ENCODE measurements at regions not wholly inside any gene's neighbourhood (a gene's known extent, or its start where the extent isn't known, plus 50 kb on each side); places are given as distances from the start of the nearest gene placed in this dataset.

DNA sequence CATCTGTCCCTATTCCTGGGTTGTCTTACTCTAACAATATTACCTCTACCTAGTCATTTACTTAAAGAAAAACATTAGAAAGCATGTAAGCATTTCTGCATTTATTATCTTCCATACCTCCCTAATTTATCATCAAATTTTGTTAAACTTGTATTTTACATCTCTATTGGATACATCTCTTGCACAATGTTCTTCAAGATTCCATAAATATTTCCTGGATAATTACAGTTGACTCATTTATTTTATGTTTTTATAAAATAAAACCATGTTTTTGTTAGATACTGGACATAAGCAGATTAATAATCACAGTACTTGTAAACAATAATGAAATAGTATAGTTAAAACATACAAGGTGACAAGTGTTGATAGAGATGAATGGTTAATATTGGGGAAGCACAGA, 209.0 kb downstream of the TMTC3 start:
- Histone ChIP-seq H3K4me2 (ENCODE audit: low read length) (no peak overlapping the region), H3K79me2 (no peaks in the 10 kb centered on the region), H3K4me1 (no peaks in the 10 kb centered on the region), H3K4me3 (ENCODE audit: low read depth, low read length) (no peak overlapping the region), H3K36me3 (ENCODE audit: control insufficient read depth, insufficient read depth, low read length) (no peaks in the 10 kb centered on the region), H2AFZ (no peak overlapping the region), H3K27me3 (ENCODE audit: control insufficient read depth, insufficient read depth, low read length) (no peaks in the 10 kb centered on the region), H3K27ac (no peak overlapping the region), H3K9me3 (ENCODE audit: control insufficient read depth, low read length) (no peaks in the 10 kb centered on the region), H3K9ac (no peak overlapping the region)
- TF ChIP-seq CTCF (IDR thresholded peaks at IDR 0.05): no peak

DNA sequence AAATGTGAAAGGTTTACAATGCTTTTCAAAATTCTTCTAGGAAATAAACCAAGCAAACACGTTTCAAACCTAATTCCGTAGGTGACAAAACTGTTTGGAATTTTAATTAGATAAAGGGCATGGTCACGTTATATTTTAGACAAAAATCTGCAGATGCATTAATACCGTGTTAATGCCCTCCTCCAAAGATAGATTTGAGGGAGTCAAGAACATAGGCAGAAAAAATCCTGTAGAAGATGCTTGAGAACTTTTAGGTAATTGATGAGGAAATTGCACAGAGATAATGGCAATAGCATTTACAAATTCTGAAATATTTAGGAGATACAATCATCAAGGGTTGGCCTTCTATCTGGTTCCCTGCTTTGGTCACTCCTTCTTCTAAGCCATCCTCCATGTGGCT, 212.6 kb downstream of the TMTC3 start:
- Histone ChIP-seq H3K4me2 (ENCODE audit: low read length) (no peak overlapping the region), H3K36me3 (ENCODE audit: control insufficient read depth, insufficient read depth, low read length) (no peaks in the 10 kb centered on the region), H3K4me3 (ENCODE audit: low read depth, low read length) (no peak overlapping the region), H3K4me1 (no peaks in the 10 kb centered on the region), H3K27me3 (ENCODE audit: control insufficient read depth, insufficient read depth, low read length) (no peaks in the 10 kb centered on the region), H3K27ac (no peak overlapping the region), H3K9ac (no peak overlapping the region), H2AFZ (no peak overlapping the region), H3K9me3 (ENCODE audit: control insufficient read depth, low read length) (no peaks in the 10 kb centered on the region), H3K79me2 (no peaks in the 10 kb centered on the region)
- TF ChIP-seq CTCF (IDR thresholded peaks at IDR 0.05): no peak

DNA sequence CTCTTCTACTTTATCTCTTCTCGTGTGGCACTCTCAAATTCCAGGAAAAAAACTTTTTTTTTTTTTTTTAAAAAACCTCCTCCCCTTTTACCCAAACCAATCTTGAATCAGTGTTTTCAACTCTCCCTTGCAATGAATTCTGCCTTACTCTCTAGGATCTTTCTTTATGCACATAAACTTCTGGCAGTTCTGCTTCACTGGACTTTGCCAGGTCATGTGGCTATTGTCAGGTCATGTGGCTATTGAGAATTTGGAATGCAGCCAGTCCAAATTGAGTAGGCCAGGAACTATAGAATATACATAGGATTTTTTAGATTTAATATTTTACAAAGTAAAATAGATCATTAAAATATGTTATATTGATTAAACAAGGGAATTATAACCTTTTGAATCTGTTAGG, 218.2 kb downstream of the TMTC3 start:
- Histone ChIP-seq H3K36me3 (ENCODE audit: control insufficient read depth, insufficient read depth, low read length) (no peaks in the 10 kb centered on the region), H2AFZ (no peak overlapping the region), H3K27me3 (ENCODE audit: control insufficient read depth, insufficient read depth, low read length) (no peaks in the 10 kb centered on the region), H3K9me3 (ENCODE audit: control insufficient read depth, low read length) (no peaks in the 10 kb centered on the region), H3K4me2 (ENCODE audit: low read length) (no peak overlapping the region), H3K4me1 (no peaks in the 10 kb centered on the region), H3K4me3 (ENCODE audit: low read depth, low read length) (no peak overlapping the region), H3K79me2 (no peaks in the 10 kb centered on the region), H3K9ac (no peak overlapping the region), H3K27ac (no peak overlapping the region)
- TF ChIP-seq CTCF (IDR thresholded peaks at IDR 0.05): no peak

DNA sequence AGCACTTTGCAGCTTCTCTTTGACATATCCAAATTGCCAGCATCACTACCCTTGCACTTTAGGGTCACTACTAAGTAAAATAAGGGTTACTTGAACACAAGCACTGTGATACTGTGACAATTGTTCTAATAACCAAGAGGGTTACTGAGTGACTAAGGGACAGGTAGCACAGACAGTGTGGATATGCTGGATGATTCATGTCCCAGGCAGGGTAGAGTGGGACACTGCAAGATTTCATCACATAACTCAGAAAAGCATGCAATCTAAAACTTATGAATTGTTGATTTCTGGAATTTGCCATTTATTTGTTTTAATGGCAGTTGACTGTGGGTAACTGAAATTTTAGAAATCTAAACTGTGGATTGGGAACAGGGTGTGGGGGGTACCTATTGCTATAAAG, 218.8 kb downstream of the KITLG start:
- H3K27ac ChIP-seq: no peak overlapping the region
- H3K36me3 ChIP-seq (ENCODE audit: control insufficient read depth, insufficient read depth, low read length): no peaks in the 10 kb centered on the region
- TF ChIP-seq CTCF (IDR thresholded peaks at IDR 0.05): no peak
- H3K4me3 ChIP-seq (ENCODE audit: low read depth, low read length): no peak overlapping the region
- H3K4me1 ChIP-seq: no peaks in the 10 kb centered on the region
- H3K27me3 ChIP-seq (ENCODE audit: control insufficient read depth, insufficient read depth, low read length): no peaks in the 10 kb centered on the region
- no peaks in the 10 kb centered on the region for H3K79me2 ChIP-seq
- no peak overlapping the region for H3K4me2 ChIP-seq (ENCODE audit: low read length)
- H2AFZ ChIP-seq: no peak overlapping the region
- no peak overlapping the region for H3K9ac ChIP-seq
- no peaks in the 10 kb centered on the region for H3K9me3 ChIP-seq (ENCODE audit: control insufficient read depth, low read length)

DNA sequence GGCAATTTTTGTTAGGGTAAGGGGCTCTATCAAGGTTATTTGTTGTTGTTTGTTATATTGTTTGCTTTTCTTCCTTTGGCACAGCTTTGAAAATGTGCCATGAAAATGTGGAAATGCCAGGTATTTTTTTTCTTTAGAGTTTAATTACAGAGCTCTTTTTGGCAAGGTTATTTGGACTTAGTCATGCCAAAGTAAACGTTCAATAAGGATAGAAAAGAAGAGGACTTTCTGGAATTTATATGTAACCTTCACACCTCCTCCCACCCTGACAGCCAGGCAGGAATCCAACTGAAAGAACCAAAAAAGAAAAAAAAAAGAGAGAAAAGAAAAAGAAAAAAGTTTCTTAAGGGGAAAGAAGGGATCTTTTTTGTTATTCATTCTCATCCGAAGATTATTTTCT, 217.8 kb downstream of the KITLG start:
- Histone ChIP-seq H3K4me3 (ENCODE audit: low read depth, low read length) (no peak overlapping the region), H3K27me3 (ENCODE audit: control insufficient read depth, insufficient read depth, low read length) (no peaks in the 10 kb centered on the region), H2AFZ (no peak overlapping the region), H3K4me2 (ENCODE audit: low read length) (no peak overlapping the region), H3K9ac (no peak overlapping the region), H3K27ac (no peak overlapping the region), H3K9me3 (ENCODE audit: control insufficient read depth, low read length) (no peaks in the 10 kb centered on the region), H3K79me2 (no peaks in the 10 kb centered on the region), H3K4me1 (no peaks in the 10 kb centered on the region), H3K36me3 (ENCODE audit: control insufficient read depth, insufficient read depth, low read length) (no peaks in the 10 kb centered on the region)
- no peak for TF ChIP-seq CTCF (IDR thresholded peaks at IDR 0.05)

Data from parathyroid adenoma (tissue), 2 donors.